Ovary (tissue), 7 donors: ENCODE measurements at regions not wholly inside any gene's neighbourhood (a gene's known extent, or its start where the extent isn't known, plus 50 kb on each side); places are given as distances from the start of the nearest gene placed in this dataset.
"Not testable (repeated sequence)": the region's sequence is repeated elsewhere in the genome, so short reads cannot be mapped to it uniquely, and the experiment has no call there.

Experiments
- DNase-seq, 5 donors: peaks; one replicate each; pipeline ENCODE4 v3.0.0-alpha.2; 2019 to 2020
- H3K27ac ChIP-seq, 2 donors: fragments of 200-600 bp; one replicate each; pipeline versions ENCODE4 v1.5.1 to v1.8.0; 2019 to 2022
- H3K27me3 ChIP-seq: fragments of 200-600 bp; one replicate; pipeline ENCODE4 v1.8.0; 2022
- H3K36me3 ChIP-seq: fragments of 200-600 bp; sonication (generic); one replicate; pipeline ENCODE4 v1.5.1; 2019
- H3K4me1 ChIP-seq: one replicate; pipeline ENCODE4 v1.8.1; 2013; ENCODE audit warnings: mild to moderate bottlenecking, moderate library complexity; ENCODE audit not compliant: insufficient read depth
- H3K4me3 ChIP-seq: fragments of 200-600 bp; sonication (generic); one replicate; pipeline ENCODE4 v1.5.1; 2017
- H3K9me3 ChIP-seq, 2 donors: fragments of 200-600 bp in 1 of 2; sonication (generic) in 1 of 2; one replicate each; pipeline versions ENCODE4 v1.5.1 to v1.8.1; 2013 to 2019; ENCODE audit warnings: mild to moderate bottlenecking in 1 of 2, moderate library complexity in 1 of 2
- EP300 ChIP-seq: sonication (generic); formaldehyde crosslinking; IDR thresholded peaks from one replicate; pipeline ENCODE4 v1.6.1; 2017; ENCODE audit warnings: antibody characterized with exemption
- POLR2A ChIP-seq: fragments of 450-650 bp; IDR thresholded peaks from one replicate; pipeline ENCODE4 v1.6.1; 2017; ENCODE audit warnings: antibody characterized with exemption, mild to moderate bottlenecking, moderate library complexity
- WGBS, 3 donors: extraction: QIAGEN DNeasy Blood & Tissue Kit in 1 of 3; methylation state at CpG; one replicate each; pipeline versions ENCODE4 v1.1.5 to v1.1.7; 2013 to 2017; 5-methylcytosine and 5-hydroxymethylcytosine counted together
- intact Hi-C, 4 donors: fragments of 100-400 bp; cut with DNase I; formaldehyde crosslinking; loops; one replicate each; pipeline versions ENCODE4 v1.11.0 to v1.15.1; 2022 to 2023
- TF ChIP-seq, protein P1 (sequence below), 3 donors: fragments of 450-650 bp in 2 of 3; fragments of 200-600 bp in 1 of 3; IDR thresholded peaks; one replicate each; pipeline versions ENCODE4 v1.5.1 to v1.8.0; 2016 to 2022; ENCODE audit warnings: antibody characterized with exemption in 3 of 3, mild to moderate bottlenecking in 1 of 3
- donor health status: DM: no; HTN: no; CAD: no; lungs with moderate emphysema.
- donor health status: DM: no; HTN: no; CAD: no.
- donor health status: Bipolar disorder and iron deficiency.
- donor health status: DM: no; HTN: no; CAD: no.
- donor health status: DM: yes; HTN: yes; CAD: no.

- H3K36me3 ChIP-seq = no peaks in the 10 kb centered on the region
- no peaks in the 10 kb centered on the region for H3K9me3 ChIP-seq
- H3K27me3 ChIP-seq = no peaks in the 10 kb centered on the region
- TF ChIP-seq POLR2A = no peak
- no peak for TF ChIP-seq EP300
- TF ChIP-seq, protein P1, sequence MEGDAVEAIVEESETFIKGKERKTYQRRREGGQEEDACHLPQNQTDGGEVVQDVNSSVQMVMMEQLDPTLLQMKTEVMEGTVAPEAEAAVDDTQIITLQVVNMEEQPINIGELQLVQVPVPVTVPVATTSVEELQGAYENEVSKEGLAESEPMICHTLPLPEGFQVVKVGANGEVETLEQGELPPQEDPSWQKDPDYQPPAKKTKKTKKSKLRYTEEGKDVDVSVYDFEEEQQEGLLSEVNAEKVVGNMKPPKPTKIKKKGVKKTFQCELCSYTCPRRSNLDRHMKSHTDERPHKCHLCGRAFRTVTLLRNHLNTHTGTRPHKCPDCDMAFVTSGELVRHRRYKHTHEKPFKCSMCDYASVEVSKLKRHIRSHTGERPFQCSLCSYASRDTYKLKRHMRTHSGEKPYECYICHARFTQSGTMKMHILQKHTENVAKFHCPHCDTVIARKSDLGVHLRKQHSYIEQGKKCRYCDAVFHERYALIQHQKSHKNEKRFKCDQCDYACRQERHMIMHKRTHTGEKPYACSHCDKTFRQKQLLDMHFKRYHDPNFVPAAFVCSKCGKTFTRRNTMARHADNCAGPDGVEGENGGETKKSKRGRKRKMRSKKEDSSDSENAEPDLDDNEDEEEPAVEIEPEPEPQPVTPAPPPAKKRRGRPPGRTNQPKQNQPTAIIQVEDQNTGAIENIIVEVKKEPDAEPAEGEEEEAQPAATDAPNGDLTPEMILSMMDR (IDR thresholded peaks at IDR 0.05) = no peak
- DNase-seq = no peak
- 35 to 57% (median 45%) methylated on average over 2 of the region's 2 CpGs for WGBS, 3 donors
- H3K4me1 ChIP-seq = no peaks in the 10 kb centered on the region
- no peak overlapping the region for H3K27ac ChIP-seq
- intact Hi-C loops = no loop called here
- H3K4me3 ChIP-seq = no peak overlapping the region
Measured at GRCh38 chrX:137771537-137771936, 205.6 kb downstream of the ZIC3 start.

DNA sequence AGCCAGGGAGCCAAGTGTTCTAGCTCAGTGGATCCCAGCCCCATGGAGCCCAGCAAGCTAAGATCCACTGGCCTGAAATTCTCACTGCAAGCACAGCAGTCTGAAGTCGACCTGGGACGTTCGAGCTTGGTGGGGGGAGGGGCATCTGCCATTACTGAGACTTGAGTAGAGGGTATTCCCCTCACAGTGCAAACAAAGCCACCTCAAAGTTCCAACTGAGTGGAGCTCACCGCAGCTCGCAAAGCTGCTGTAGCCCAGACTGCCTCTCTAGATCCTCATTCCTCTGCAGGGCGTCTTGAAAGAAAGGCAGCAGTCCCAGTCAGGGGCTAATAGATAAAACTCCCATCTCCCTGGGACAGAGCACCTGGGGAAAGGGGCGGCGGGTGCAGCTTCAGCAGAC lies 226.3 kb downstream of the ZIC3 start:
- H3K4me3 ChIP-seq = no peak overlapping the region
- intact Hi-C loops = no loop called here
- no peaks in the 10 kb centered on the region for H3K4me1 ChIP-seq
- DNase-seq = no peak
- H3K27me3 ChIP-seq = no peaks in the 10 kb centered on the region
- no peaks in the 10 kb centered on the region for H3K36me3 ChIP-seq
- WGBS, 3 donors = 54 to 71% (median 69%) methylated on average over 8 of the region's 8 CpGs
- H3K27ac ChIP-seq = no peak overlapping the region
- TF ChIP-seq EP300 (no peak), POLR2A (no peak)
- TF ChIP-seq, protein P1 (IDR thresholded peaks at IDR 0.05) = no peak
- H3K9me3 ChIP-seq = no peaks in the 10 kb centered on the region

- H3K27ac ChIP-seq, intact Hi-C loops, H3K27me3 ChIP-seq, DNase-seq, H3K4me1 ChIP-seq, H3K4me3 ChIP-seq, H3K9me3 ChIP-seq, H3K36me3 ChIP-seq: not testable (repeated sequence)
- 74 to 91% (median 85%) methylated on average over 3 of the region's 3 CpGs for WGBS, 3 donors
Measured at GRCh38 chrX:137797926-137798325, 232.0 kb downstream of the ZIC3 start.

DNA sequence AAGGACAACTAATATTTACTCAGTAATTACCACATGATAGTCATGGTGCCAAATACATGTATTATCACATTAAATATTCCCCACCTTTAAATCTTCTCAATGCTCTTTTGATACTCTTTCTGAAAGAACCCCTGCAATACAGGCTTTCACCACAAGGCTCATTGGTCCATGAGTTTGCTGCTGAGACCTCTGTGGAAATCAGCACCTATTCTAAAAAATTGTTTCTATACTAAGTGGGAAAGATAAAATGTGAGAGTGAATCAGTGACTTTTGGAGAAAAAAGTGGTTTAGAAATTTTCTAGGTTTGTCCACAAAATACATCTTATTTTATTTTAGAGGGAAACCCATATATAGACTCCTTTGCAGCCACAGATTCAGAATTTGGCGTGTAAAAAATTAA lies 257.3 kb downstream of the ZIC3 start:
- H3K27me3 ChIP-seq = no peaks in the 10 kb centered on the region
- TF ChIP-seq, protein P1 (IDR thresholded peaks at IDR 0.05) = no peak
- no peak for TF ChIP-seq POLR2A
- TF ChIP-seq EP300 = no peak
- H3K4me3 ChIP-seq = no peak overlapping the region
- no peaks in the 10 kb centered on the region for H3K36me3 ChIP-seq
- no peak overlapping the region for H3K27ac ChIP-seq
- H3K9me3 ChIP-seq = no peaks in the 10 kb centered on the region
- intact Hi-C loops = no loop called here
- DNase-seq = no peak
- 81 to 91% (median 84%) methylated on average over 1 of the region's 1 CpG for WGBS, 3 donors
- H3K4me1 ChIP-seq = no peaks in the 10 kb centered on the region

GRCh38 chrX:137847376-137847775 lies 281.4 kb downstream of the ZIC3 start:
- Histone ChIP-seq H3K4me3 (no peak overlapping the region), H3K36me3 (no peaks in the 10 kb centered on the region), H3K27me3 (no peaks in the 10 kb centered on the region), H3K27ac (no peak overlapping the region), H3K9me3 (no peaks in the 10 kb centered on the region), H3K4me1 (no peaks in the 10 kb centered on the region)
- no peak for DNase-seq
- TF ChIP-seq POLR2A (no peak), EP300 (no peak)
- TF ChIP-seq, protein P1 (IDR thresholded peaks at IDR 0.05) = no peak
- WGBS, 3 donors = 18 to 43% (median 23%) methylated on average over 2 of the region's 2 CpGs
- intact Hi-C loops = no loop called here
